Endodermal cell (in vitro differentiated cells): ENCODE measurements at regions not wholly inside any gene's neighbourhood (a gene's known extent, or its start where the extent isn't known, plus 50 kb on each side); places are given as distances from the start of the nearest gene placed in this dataset.

Source experiments
- DNase-seq: peaks from one replicate; pipeline ENCODE4 v3.0.0-alpha.2; 2017
- H3K27ac ChIP-seq: 2 replicates; pipeline ENCODE4 v1.5.1; 2013; ENCODE audit warnings: mild to moderate bottlenecking, low read depth, low read length, moderate library complexity
- H3K27me3 ChIP-seq: 2 replicates; pipeline ENCODE4 v1.6.1; 2013; ENCODE audit warnings: mild to moderate bottlenecking, low read length, moderate library complexity; ENCODE audit not compliant: insufficient read depth, control insufficient read depth, poor library complexity, severe bottlenecking
- H3K36me3 ChIP-seq: 2 replicates; pipeline ENCODE4 v1.7.0; 2013; ENCODE audit warnings: mild to moderate bottlenecking, low read length, moderate library complexity; ENCODE audit not compliant: control insufficient read depth, insufficient read depth
- H3K4me1 ChIP-seq: one replicate; pipeline ENCODE4 v1.7.0; 2013; ENCODE audit warnings: low read length; ENCODE audit not compliant: control insufficient read depth, insufficient read depth
- H3K4me3 ChIP-seq: 2 replicates; pipeline ENCODE4 v1.5.1; 2013; ENCODE audit warnings: mild to moderate bottlenecking, low read length, moderate library complexity
- H3K9ac ChIP-seq: 2 replicates; pipeline ENCODE4 v1.6.1; 2013; ENCODE audit warnings: mild to moderate bottlenecking, low read length, moderate library complexity; ENCODE audit not compliant: poor library complexity, severe bottlenecking; ENCODE audit errors: extremely low read depth
- H3K9me3 ChIP-seq: 2 replicates; pipeline ENCODE4 v1.6.1; 2013; ENCODE audit warnings: mild to moderate bottlenecking, low read length, moderate library complexity; ENCODE audit not compliant: control insufficient read depth
- H3K27ac Mint-ChIP-seq: 2 replicates; pipeline ENCODE4 v1.8.0; 2020; ENCODE audit warnings: mixed read lengths
- H3K27me3 Mint-ChIP-seq: 2 replicates; pipeline ENCODE4 v1.8.0; 2021; ENCODE audit warnings: mild to moderate bottlenecking, mixed read lengths; ENCODE audit not compliant: insufficient read depth
- H3K36me3 Mint-ChIP-seq: 2 replicates; pipeline ENCODE4 v1.8.0; 2020; ENCODE audit warnings: low read depth, mixed read lengths
- H3K4me1 Mint-ChIP-seq: 2 replicates; pipeline ENCODE4 v1.8.0; 2020; ENCODE audit warnings: mixed read lengths
- H3K4me3 Mint-ChIP-seq: 2 replicates; pipeline ENCODE4 v1.8.0; 2020; ENCODE audit warnings: mild to moderate bottlenecking, moderate library complexity, mixed read lengths
- H3K9me3 Mint-ChIP-seq: 2 replicates; pipeline ENCODE4 v1.8.0; 2020; ENCODE audit warnings: mild to moderate bottlenecking, mixed read lengths
- WGBS, 2 experiments: methylation state at CpG; one replicate each; pipeline versions ENCODE4 v1.1.5 to v1.1.7; 2013; ENCODE audit warnings: missing lambda C conversion rate in 2 of 2, mixed read lengths in 1 of 2; ENCODE audit not compliant: insufficient coverage in 1 of 2, insufficient read length in 1 of 2; 5-methylcytosine and 5-hydroxymethylcytosine counted together
- TF ChIP-seq, protein P1 (sequence below): fragments of 200-600 bp; sonication (generic); conservative IDR thresholded peaks from 2 replicates; pipeline ENCODE4 v1.5.0; 2021; ENCODE audit warnings: antibody characterized with exemption, mild to moderate bottlenecking

DNA sequence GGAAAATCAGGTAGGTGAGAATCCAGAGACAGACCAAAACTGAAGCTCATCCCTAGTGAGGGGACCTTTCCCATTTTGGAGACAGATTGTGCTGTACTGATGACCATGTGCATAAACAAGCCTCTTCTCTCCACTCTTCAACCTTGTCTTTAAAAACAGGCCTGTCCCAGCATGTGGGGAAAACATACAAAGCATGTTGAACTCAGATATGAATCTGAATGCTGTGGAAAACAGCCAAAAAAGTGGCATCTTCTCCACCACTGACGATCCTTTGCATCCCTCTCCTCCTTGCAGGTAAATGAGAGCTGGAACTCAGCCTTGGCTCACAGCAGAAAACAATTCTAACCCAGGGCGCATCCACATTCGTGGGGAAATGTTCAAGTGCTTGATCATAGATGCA lies 123.7 kb upstream of the FOXQ1 start:
- H3K27me3 Mint-ChIP-seq: peaks cover 18% of the 10 kb centered on the region
- peaks cover 6% of the 10 kb centered on the region for H3K9me3 ChIP-seq
- H3K9ac ChIP-seq: no peak overlapping the region
- H3K36me3 Mint-ChIP-seq: no peaks in the 10 kb centered on the region
- H3K4me3 Mint-ChIP-seq: no peak overlapping the region
- H3K4me1 ChIP-seq: no peaks in the 10 kb centered on the region
- no peaks in the 10 kb centered on the region for H3K9me3 Mint-ChIP-seq
- 93 to 100% methylated on average over 2 to 3 of the region's 3 CpGs for WGBS, 2 experiments
- no peak overlapping the region for H3K4me3 ChIP-seq
- H3K27me3 ChIP-seq: peaks cover 14% of the 10 kb centered on the region
- no peak overlapping the region for H3K27ac Mint-ChIP-seq
- H3K36me3 ChIP-seq: no peaks in the 10 kb centered on the region
- DNase-seq: no peak
- no peaks in the 10 kb centered on the region for H3K4me1 Mint-ChIP-seq
- H3K27ac ChIP-seq: no peak overlapping the region
- TF ChIP-seq, protein P1, sequence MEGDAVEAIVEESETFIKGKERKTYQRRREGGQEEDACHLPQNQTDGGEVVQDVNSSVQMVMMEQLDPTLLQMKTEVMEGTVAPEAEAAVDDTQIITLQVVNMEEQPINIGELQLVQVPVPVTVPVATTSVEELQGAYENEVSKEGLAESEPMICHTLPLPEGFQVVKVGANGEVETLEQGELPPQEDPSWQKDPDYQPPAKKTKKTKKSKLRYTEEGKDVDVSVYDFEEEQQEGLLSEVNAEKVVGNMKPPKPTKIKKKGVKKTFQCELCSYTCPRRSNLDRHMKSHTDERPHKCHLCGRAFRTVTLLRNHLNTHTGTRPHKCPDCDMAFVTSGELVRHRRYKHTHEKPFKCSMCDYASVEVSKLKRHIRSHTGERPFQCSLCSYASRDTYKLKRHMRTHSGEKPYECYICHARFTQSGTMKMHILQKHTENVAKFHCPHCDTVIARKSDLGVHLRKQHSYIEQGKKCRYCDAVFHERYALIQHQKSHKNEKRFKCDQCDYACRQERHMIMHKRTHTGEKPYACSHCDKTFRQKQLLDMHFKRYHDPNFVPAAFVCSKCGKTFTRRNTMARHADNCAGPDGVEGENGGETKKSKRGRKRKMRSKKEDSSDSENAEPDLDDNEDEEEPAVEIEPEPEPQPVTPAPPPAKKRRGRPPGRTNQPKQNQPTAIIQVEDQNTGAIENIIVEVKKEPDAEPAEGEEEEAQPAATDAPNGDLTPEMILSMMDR: no peak

DNA sequence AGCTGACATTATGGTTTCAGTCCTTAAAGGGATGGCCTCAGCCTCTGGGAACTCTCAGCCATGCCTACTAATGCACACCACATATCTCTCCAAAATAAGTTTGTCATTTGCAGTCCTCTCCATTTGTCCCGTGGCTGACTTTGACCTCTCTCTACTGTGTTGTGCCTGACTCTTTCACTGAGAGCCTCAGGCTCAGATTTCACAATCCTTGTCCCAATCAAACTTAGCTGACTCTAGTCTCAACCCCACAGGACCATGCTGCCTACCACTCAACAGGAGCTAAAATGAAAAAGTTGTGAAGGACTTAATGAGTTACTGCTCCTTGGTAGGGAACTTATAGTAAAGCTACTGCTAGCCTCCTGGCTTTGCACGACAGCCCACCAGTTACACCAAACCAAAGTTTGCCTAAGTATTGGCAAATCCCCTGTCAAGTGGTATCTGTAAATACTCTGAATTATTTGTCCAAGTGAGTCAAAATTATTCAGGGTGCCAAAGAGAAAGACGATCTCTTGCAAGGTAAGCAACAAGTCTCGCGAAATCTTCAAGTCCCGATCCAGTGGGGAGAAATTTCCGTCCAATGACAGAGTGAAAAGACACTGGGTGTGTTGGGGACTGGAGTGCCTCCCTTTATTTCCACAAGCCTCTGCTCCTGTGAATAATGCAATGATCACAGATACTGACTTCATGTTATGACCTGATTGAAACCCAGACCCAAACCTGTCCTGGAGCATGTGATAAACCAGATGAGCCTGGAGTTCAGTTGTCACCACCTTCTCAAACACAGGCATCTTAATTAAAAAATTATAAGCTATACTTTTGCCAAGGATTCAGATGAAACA lies 124.4 kb upstream of the FOXQ1 start:
- TF ChIP-seq, protein P1: no peak
- H3K27ac Mint-ChIP-seq: no peak overlapping the region
- no peak overlapping the region for H3K27ac ChIP-seq
- H3K9ac ChIP-seq: no peak overlapping the region
- no peaks in the 10 kb centered on the region for H3K36me3 Mint-ChIP-seq
- no peaks in the 10 kb centered on the region for H3K9me3 Mint-ChIP-seq
- no peak overlapping the region for H3K4me3 Mint-ChIP-seq
- H3K36me3 ChIP-seq: no peaks in the 10 kb centered on the region
- peaks cover 6% of the 10 kb centered on the region for H3K9me3 ChIP-seq
- H3K4me3 ChIP-seq: no peak overlapping the region
- peaks cover 18% of the 10 kb centered on the region for H3K27me3 Mint-ChIP-seq
- H3K27me3 ChIP-seq: peaks cover 14% of the 10 kb centered on the region
- no peaks in the 10 kb centered on the region for H3K4me1 ChIP-seq
- H3K4me1 Mint-ChIP-seq: no peaks in the 10 kb centered on the region
- 94 to 98% methylated on average over 7 of the region's 7 CpGs for WGBS, 2 experiments
- DNase-seq: no peak

DNA sequence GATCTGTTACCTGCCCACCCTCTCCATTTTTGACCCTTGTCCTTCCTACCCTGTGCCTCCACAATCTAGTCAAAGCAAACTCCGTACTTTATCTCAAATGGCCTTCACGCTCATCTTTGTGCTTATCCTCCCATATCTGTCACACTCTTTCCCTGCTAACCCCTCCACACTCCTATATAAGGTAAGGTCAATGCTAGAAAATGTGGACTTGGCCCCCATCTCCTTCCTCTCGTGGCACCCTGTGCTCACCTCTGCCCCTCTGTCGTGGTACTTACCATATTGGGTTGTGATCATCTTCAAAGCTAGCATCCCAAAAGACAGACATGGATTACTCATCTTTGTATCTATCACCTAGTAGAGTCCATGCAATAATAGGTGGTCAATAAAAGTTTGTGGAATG lies 127.6 kb upstream of the FOXQ1 start:
- H3K4me1 Mint-ChIP-seq: no peaks in the 10 kb centered on the region
- DNase-seq: no peak
- TF ChIP-seq, protein P1: no peak
- no peak overlapping the region for H3K4me3 Mint-ChIP-seq
- Histone ChIP-seq H3K36me3 (no peaks in the 10 kb centered on the region), H3K27ac (no peak overlapping the region), H3K4me1 (no peaks in the 10 kb centered on the region), H3K9ac (no peak overlapping the region), H3K4me3 (no peak overlapping the region), H3K9me3 (peaks cover 5% of the 10 kb centered on the region), H3K27me3 (peaks cover 14% of the 10 kb centered on the region)
- no peaks in the 10 kb centered on the region for H3K9me3 Mint-ChIP-seq
- peaks cover 13% of the 10 kb centered on the region for H3K27me3 Mint-ChIP-seq
- H3K36me3 Mint-ChIP-seq: no peaks in the 10 kb centered on the region
- no peak overlapping the region for H3K27ac Mint-ChIP-seq
- 83 to 100% methylated on average over 4 of the region's 4 CpGs for WGBS, 2 experiments
